ENCODE measurements at regions not wholly inside any gene's neighbourhood (a gene's known extent, or its start where the extent isn't known, plus 50 kb on each side); places are given as distances from the start of the nearest gene placed in this dataset.
A peak's percentile ranks its signal among the peaks of the same experiment; 100 is the strongest.
"Not testable (repeated sequence)": the region's sequence is repeated elsewhere in the genome, so short reads cannot be mapped to it uniquely, and the experiment has no call there.

GRCh38 chr13:89458456-89458855 is 1787.3 kb downstream of the SLITRK5 start:
- ChIA-PET CTCF (no interaction called here), POLR2A (no interaction called here)
- Mint-ChIP-seq H3K4me3 (no peak overlapping the region), H3K27ac (no peak overlapping the region), H3K36me3 (no peaks in the 10 kb centered on the region), H3K27me3 (ENCODE audit: low read depth) (no peaks in the 10 kb centered on the region), H3K4me1 (no peaks in the 10 kb centered on the region; the same call in 1 of the 2 replicates), H3K9me3 (no peaks in the 10 kb centered on the region)
- no peak for ATAC-seq
- DNase-seq (ENCODE audit: low spot score), result no peak
- TF ChIP-seq ATF6 (CRISPR knock-in tag; IDR thresholded peaks at IDR 0.05), result no peak
- TF ChIP-seq ZNF263 (CRISPR knock-in tag; IDR thresholded peaks at IDR 0.05; ENCODE audit: low read depth), result no peak
- TF ChIP-seq IRF1 (CRISPR knock-in tag; IDR thresholded peaks at IDR 0.05), result no peak
- TF ChIP-seq ZNF512 (CRISPR knock-in tag; IDR thresholded peaks at IDR 0.05; ENCODE audit: borderline replicate concordance), result no peak
- no peak for TF ChIP-seq ELF4 (CRISPR knock-in tag; IDR thresholded peaks at IDR 0.05; ENCODE audit: low read depth)
- no peak for TF ChIP-seq RORB (CRISPR knock-in tag; IDR thresholded peaks at IDR 0.05)
- no peak for TF ChIP-seq GTF2I (CRISPR knock-in tag; conservative IDR thresholded peaks at IDR 0.05)
- TF ChIP-seq ETV6 (CRISPR knock-in tag; IDR thresholded peaks at IDR 0.05), result no peak

GRCh38 chr13:89460895-89461294 is 1789.7 kb downstream of the SLITRK5 start:
- H3K36me3 Mint-ChIP-seq; POLR2A ChIA-PET; H3K4me1 Mint-ChIP-seq; CTCF ChIA-PET; H3K4me3 Mint-ChIP-seq; H3K9me3 Mint-ChIP-seq; H3K27me3 Mint-ChIP-seq (ENCODE audit: low read depth); ATAC-seq; DNase-seq (ENCODE audit: low spot score); H3K27ac Mint-ChIP-seq: not testable (repeated sequence)

- TF ChIP-seq NR2C2 (CRISPR knock-in tag; IDR thresholded peaks at IDR 0.05) (no peak), ZNF416 (CRISPR knock-in tag; IDR thresholded peaks at IDR 0.05) (no peak), NFATC4 (CRISPR knock-in tag; IDR thresholded peaks at IDR 0.05) (no peak), NR3C1 (CRISPR knock-in tag; conservative IDR thresholded peaks at IDR 0.05; ENCODE audit: low read depth) (no peak), MXD4 (CRISPR knock-in tag; IDR thresholded peaks at IDR 0.05; ENCODE audit: borderline replicate concordance) (no peak), ELF4 (CRISPR knock-in tag; IDR thresholded peaks at IDR 0.05; ENCODE audit: low read depth) (no peak), OVOL2 (CRISPR knock-in tag; IDR thresholded peaks at IDR 0.05; ENCODE audit: borderline replicate concordance) (no peak), CREM (CRISPR knock-in tag; IDR thresholded peaks at IDR 0.05) (no peak), GABPB1 (CRISPR knock-in tag; IDR thresholded peaks at IDR 0.05) (no peak), ZNF423 (CRISPR knock-in tag; IDR thresholded peaks at IDR 0.05) (no peak), USF2 (CRISPR knock-in tag; IDR thresholded peaks at IDR 0.05) (no peak), EMX1 (CRISPR knock-in tag; IDR thresholded peaks at IDR 0.05) (no peak), PRRX2 (CRISPR knock-in tag; IDR thresholded peaks at IDR 0.05) (no peak), FOXK1 (CRISPR knock-in tag; IDR thresholded peaks at IDR 0.05) (no peak), CBFB (CRISPR knock-in tag; IDR thresholded peaks at IDR 0.05; ENCODE audit: low read depth) (no peak)
- TF ChIP-seq, protein P1, sequence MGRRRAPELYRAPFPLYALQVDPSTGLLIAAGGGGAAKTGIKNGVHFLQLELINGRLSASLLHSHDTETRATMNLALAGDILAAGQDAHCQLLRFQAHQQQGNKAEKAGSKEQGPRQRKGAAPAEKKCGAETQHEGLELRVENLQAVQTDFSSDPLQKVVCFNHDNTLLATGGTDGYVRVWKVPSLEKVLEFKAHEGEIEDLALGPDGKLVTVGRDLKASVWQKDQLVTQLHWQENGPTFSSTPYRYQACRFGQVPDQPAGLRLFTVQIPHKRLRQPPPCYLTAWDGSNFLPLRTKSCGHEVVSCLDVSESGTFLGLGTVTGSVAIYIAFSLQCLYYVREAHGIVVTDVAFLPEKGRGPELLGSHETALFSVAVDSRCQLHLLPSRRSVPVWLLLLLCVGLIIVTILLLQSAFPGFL (CRISPR knock-in tag; IDR thresholded peaks at IDR 0.05; ENCODE audit: borderline replicate concordance), result no peak
- no peaks in the 10 kb centered on the region for H3K9me3 Mint-ChIP-seq
- no peaks in the 10 kb centered on the region for H3K4me1 Mint-ChIP-seq
- H3K27ac Mint-ChIP-seq, result no peak overlapping the region
- no peak overlapping the region for H3K4me3 Mint-ChIP-seq
- DNase-seq (ENCODE audit: low spot score) (no peak), ATAC-seq (0 out of 2 replicates have a peak, but pooled peaks have one; percentile 26)
- H3K36me3 Mint-ChIP-seq, result no peaks in the 10 kb centered on the region
- CTCF ChIA-PET, result no interaction called here
- POLR2A ChIA-PET, result interaction anchor here (0.6 kb wide), 1 partner anchor 542 kb away, joined by 4 read pairs; no protein-coding TSS in a partner anchor
- no peaks in the 10 kb centered on the region for H3K27me3 Mint-ChIP-seq (ENCODE audit: low read depth)
These were observed 1794.2 kb downstream of the SLITRK5 start for GRCh38 chr13:89465366-89465765.
